Adrenal gland (tissue), 5 donors: ENCODE measurements at regions not wholly inside any gene's neighbourhood (a gene's known extent, or its start where the extent isn't known, plus 50 kb on each side); places are given as distances from the start of the nearest gene placed in this dataset.

Source experiments
- POLR2A ChIP-seq, 2 donors: fragments of 450-650 bp; IDR thresholded peaks; one replicate each; pipeline ENCODE4 v1.6.1; 2017; ENCODE audit warnings: antibody characterized with exemption in 2 of 2, mild to moderate bottlenecking in 2 of 2, moderate library complexity in 1 of 2
- TF ChIP-seq, protein P1 (sequence below), 6 experiments: fragments of 450-650 bp in 4 of 6; fragments of 200-600 bp in 2 of 6; sonication (generic) in 1 of 6; IDR thresholded peaks; 1 replicate in 5 of 6; 2 replicates in 1 of 6; pipeline versions ENCODE4 v1.5.1 to v1.8.0; 2016 to 2021; ENCODE audit warnings: antibody characterized with exemption in 6 of 6, mild to moderate bottlenecking in 2 of 6, moderate library complexity in 1 of 6
- donor health status: DM: no; HTN: no; CAD: no.

DNA sequence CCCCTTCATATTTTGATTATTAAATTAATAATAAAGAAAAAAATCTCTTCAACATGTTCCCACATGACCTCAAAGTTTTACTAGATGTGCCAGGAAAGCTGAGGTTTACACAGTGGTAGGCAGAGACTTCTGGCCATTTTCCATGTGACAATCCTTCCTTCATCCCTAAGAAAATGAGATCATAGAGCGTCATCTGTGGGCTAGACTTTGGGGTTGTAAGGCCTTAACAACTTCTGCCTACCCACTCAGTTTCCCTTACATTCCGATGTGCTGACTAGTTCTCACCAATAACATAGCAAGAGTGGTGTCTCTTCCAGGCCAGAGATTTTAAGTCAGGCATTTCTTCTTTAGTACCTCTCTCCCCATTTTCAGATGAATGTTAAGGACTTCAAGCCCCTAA lies 171.1 kb upstream of the PHF14 start:
- no peak for TF ChIP-seq POLR2A (IDR thresholded peaks at IDR 0.05)
- TF ChIP-seq, protein P1, sequence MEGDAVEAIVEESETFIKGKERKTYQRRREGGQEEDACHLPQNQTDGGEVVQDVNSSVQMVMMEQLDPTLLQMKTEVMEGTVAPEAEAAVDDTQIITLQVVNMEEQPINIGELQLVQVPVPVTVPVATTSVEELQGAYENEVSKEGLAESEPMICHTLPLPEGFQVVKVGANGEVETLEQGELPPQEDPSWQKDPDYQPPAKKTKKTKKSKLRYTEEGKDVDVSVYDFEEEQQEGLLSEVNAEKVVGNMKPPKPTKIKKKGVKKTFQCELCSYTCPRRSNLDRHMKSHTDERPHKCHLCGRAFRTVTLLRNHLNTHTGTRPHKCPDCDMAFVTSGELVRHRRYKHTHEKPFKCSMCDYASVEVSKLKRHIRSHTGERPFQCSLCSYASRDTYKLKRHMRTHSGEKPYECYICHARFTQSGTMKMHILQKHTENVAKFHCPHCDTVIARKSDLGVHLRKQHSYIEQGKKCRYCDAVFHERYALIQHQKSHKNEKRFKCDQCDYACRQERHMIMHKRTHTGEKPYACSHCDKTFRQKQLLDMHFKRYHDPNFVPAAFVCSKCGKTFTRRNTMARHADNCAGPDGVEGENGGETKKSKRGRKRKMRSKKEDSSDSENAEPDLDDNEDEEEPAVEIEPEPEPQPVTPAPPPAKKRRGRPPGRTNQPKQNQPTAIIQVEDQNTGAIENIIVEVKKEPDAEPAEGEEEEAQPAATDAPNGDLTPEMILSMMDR (IDR thresholded peaks at IDR 0.05): no peak
